Liver (tissue), 3 donors: ENCODE measurements at regions not wholly inside any gene's neighbourhood (a gene's known extent, or its start where the extent isn't known, plus 50 kb on each side); places are given as distances from the start of the nearest gene placed in this dataset.

Experiments
- EGR1 ChIP-seq, 2 donors: IDR thresholded peaks; 2 replicates each; pipeline ENCODE4 v1.6.1; 2016 to 2018; ENCODE audit warnings: antibody characterized with exemption in 2 of 2, low read depth in 2 of 2
- FOXA1 ChIP-seq: IDR thresholded peaks from 2 replicates; pipeline ENCODE4 v1.6.1; 2016; ENCODE audit warnings: antibody characterized with exemption
- RAD21 ChIP-seq, 2 donors: IDR thresholded peaks; 2 replicates each; pipeline ENCODE4 v1.6.1; 2016; ENCODE audit warnings: antibody characterized with exemption in 2 of 2, mild to moderate bottlenecking in 2 of 2
- SP1 ChIP-seq: IDR thresholded peaks from 2 replicates; pipeline ENCODE4 v1.6.1; 2018; ENCODE audit warnings: antibody characterized with exemption, mild to moderate bottlenecking
- TAF1 ChIP-seq: conservative IDR thresholded peaks from 2 replicates; pipeline ENCODE4 v1.6.1; 2016; ENCODE audit warnings: antibody characterized with exemption, mild to moderate bottlenecking
- TF ChIP-seq, protein P1 (sequence below): fragments of 150-350 bp; IDR thresholded peaks from 2 replicates; pipeline ENCODE4 v1.5.1; 2017; ENCODE audit warnings: improper control_type of control experiment, low read depth, low read length; ENCODE audit not compliant: missing input control
- TF ChIP-seq, protein P2 (sequence below): IDR thresholded peaks from 2 replicates; pipeline ENCODE4 v1.6.1; 2016; ENCODE audit warnings: antibody characterized with exemption
- TF ChIP-seq, protein P3 (sequence below): IDR thresholded peaks from 2 replicates; pipeline ENCODE4 v1.6.1; 2016; ENCODE audit warnings: antibody characterized with exemption
- TF ChIP-seq, protein P4 (sequence below): IDR thresholded peaks from 2 replicates; pipeline ENCODE4 v1.6.1; 2016; ENCODE audit warnings: antibody characterized with exemption
- donor health status: healthy.
- donor health status: healthy.

DNA sequence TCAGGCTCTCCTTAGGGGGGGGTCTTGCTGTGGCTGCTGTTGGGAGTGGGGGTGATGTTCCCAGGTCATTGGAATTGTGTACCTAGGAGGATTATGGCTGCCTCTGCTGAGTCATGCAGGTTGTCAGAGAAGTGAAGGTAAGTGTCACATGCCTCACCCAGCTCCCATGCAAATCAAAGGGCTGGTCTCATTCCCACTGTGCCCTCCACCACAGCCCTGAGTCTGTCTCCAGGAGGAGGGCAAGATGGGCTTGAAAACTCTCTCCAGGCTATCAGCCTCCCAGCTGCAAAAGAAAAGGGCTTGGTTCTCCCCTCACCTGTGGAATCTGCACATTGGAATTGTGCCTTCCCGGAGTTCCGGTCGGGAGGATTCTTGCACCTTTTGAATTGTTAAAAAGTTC is 580.5 kb downstream of the NSUN3 start:
- TF ChIP-seq, protein P1, sequence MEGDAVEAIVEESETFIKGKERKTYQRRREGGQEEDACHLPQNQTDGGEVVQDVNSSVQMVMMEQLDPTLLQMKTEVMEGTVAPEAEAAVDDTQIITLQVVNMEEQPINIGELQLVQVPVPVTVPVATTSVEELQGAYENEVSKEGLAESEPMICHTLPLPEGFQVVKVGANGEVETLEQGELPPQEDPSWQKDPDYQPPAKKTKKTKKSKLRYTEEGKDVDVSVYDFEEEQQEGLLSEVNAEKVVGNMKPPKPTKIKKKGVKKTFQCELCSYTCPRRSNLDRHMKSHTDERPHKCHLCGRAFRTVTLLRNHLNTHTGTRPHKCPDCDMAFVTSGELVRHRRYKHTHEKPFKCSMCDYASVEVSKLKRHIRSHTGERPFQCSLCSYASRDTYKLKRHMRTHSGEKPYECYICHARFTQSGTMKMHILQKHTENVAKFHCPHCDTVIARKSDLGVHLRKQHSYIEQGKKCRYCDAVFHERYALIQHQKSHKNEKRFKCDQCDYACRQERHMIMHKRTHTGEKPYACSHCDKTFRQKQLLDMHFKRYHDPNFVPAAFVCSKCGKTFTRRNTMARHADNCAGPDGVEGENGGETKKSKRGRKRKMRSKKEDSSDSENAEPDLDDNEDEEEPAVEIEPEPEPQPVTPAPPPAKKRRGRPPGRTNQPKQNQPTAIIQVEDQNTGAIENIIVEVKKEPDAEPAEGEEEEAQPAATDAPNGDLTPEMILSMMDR: no peak
- TF ChIP-seq, protein P2, sequence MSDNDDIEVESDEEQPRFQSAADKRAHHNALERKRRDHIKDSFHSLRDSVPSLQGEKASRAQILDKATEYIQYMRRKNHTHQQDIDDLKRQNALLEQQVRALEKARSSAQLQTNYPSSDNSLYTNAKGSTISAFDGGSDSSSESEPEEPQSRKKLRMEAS: no peak
- TF ChIP-seq RAD21 (IDR thresholded peaks at IDR 0.05) (no peak), SP1 (no peak), EGR1 (IDR thresholded peaks at IDR 0.05; ENCODE audit: low read depth in 2 of 2) (no peak), TAF1 (no peak), FOXA1 (no peak)
- TF ChIP-seq, protein P3, sequence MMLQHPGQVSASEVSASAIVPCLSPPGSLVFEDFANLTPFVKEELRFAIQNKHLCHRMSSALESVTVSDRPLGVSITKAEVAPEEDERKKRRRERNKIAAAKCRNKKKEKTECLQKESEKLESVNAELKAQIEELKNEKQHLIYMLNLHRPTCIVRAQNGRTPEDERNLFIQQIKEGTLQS: no peak
- TF ChIP-seq, protein P4, sequence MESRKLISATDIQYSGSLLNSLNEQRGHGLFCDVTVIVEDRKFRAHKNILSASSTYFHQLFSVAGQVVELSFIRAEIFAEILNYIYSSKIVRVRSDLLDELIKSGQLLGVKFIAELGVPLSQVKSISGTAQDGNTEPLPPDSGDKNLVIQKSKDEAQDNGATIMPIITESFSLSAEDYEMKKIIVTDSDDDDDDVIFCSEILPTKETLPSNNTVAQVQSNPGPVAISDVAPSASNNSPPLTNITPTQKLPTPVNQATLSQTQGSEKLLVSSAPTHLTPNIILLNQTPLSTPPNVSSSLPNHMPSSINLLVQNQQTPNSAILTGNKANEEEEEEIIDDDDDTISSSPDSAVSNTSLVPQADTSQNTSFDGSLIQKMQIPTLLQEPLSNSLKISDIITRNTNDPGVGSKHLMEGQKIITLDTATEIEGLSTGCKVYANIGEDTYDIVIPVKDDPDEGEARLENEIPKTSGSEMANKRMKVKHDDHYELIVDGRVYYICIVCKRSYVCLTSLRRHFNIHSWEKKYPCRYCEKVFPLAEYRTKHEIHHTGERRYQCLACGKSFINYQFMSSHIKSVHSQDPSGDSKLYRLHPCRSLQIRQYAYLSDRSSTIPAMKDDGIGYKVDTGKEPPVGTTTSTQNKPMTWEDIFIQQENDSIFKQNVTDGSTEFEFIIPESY: no peak
